HFFc6 (cell line): ENCODE measurements at regions not wholly inside any gene's neighbourhood (a gene's known extent, or its start where the extent isn't known, plus 50 kb on each side); places are given as distances from the start of the nearest gene placed in this dataset.

Source experiments
- DNase-seq: peaks from one replicate; pipeline ENCODE4 v3.0.0-alpha.2; 2018
- H3K27ac Mint-ChIP-seq: 2 replicates; pipeline ENCODE4 v1.8.0; 2020; ENCODE audit warnings: mild to moderate bottlenecking, mixed read lengths
- H3K27me3 Mint-ChIP-seq: 2 replicates; pipeline ENCODE4 v1.8.0; 2021; ENCODE audit warnings: mild to moderate bottlenecking, moderate library complexity, mixed read lengths; ENCODE audit not compliant: insufficient read depth
- H3K36me3 Mint-ChIP-seq: 2 replicates; pipeline ENCODE4 v1.8.0; 2021; ENCODE audit warnings: low read depth, mixed read lengths
- H3K4me1 Mint-ChIP-seq: 2 replicates; pipeline ENCODE4 v1.8.0; 2020; ENCODE audit warnings: low read depth, mixed read lengths
- H3K4me3 Mint-ChIP-seq: 2 replicates; pipeline ENCODE4 v1.8.0; 2020; ENCODE audit warnings: mild to moderate bottlenecking, moderate library complexity, mixed read lengths
- H3K9me3 Mint-ChIP-seq: 2 replicates; pipeline ENCODE4 v1.8.0; 2020; ENCODE audit warnings: mild to moderate bottlenecking, mixed read lengths
- TF ChIP-seq, protein P1 (sequence below): fragments of 200-600 bp; sonication (generic); IDR thresholded peaks from 2 replicates; pipeline ENCODE4 v1.5.0; 2021; ENCODE audit warnings: antibody characterized with exemption, mild to moderate bottlenecking

DNA sequence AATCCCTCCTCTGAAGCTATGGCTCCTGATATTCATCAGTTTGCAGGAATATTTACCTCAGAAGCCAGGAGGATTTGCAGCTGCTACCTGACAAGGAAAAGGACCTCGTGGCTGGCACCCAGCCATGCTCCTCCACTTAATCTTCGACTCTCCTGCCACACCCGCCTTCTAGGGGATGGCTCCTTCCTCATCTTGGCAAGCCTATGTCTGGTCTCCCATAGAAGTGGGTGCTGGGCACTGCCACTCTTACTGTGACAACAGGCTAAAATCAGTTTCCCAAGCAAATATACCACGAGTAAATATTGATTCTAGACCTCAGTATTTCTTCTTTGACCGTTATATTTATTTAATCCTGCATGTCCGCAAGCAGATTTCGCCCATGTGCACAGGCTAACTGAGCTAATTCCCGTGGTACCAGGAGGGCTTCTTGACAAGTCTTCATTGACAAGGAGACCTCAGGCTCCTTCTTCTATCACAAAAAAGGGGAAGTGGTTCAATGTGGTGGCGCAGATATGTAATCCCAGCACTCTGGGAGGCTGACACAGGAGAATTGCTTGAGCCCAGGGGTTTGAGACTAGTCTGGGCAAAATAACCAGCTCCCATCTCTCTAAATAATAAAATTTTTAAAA, 52.6 kb upstream of the DCTD start:
- H3K27ac Mint-ChIP-seq = no peak overlapping the region
- DNase-seq = no peak
- H3K4me3 Mint-ChIP-seq = no peak overlapping the region
- peaks cover 6% of the 10 kb centered on the region for H3K9me3 Mint-ChIP-seq
- H3K36me3 Mint-ChIP-seq = peaks cover 6% of the 10 kb centered on the region; the same call in 1 of the 2 replicates
- peaks cover 17% of the 10 kb centered on the region for H3K4me1 Mint-ChIP-seq
- TF ChIP-seq, protein P1, sequence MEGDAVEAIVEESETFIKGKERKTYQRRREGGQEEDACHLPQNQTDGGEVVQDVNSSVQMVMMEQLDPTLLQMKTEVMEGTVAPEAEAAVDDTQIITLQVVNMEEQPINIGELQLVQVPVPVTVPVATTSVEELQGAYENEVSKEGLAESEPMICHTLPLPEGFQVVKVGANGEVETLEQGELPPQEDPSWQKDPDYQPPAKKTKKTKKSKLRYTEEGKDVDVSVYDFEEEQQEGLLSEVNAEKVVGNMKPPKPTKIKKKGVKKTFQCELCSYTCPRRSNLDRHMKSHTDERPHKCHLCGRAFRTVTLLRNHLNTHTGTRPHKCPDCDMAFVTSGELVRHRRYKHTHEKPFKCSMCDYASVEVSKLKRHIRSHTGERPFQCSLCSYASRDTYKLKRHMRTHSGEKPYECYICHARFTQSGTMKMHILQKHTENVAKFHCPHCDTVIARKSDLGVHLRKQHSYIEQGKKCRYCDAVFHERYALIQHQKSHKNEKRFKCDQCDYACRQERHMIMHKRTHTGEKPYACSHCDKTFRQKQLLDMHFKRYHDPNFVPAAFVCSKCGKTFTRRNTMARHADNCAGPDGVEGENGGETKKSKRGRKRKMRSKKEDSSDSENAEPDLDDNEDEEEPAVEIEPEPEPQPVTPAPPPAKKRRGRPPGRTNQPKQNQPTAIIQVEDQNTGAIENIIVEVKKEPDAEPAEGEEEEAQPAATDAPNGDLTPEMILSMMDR = no peak
- H3K27me3 Mint-ChIP-seq = peaks cover 2% of the 10 kb centered on the region

DNA sequence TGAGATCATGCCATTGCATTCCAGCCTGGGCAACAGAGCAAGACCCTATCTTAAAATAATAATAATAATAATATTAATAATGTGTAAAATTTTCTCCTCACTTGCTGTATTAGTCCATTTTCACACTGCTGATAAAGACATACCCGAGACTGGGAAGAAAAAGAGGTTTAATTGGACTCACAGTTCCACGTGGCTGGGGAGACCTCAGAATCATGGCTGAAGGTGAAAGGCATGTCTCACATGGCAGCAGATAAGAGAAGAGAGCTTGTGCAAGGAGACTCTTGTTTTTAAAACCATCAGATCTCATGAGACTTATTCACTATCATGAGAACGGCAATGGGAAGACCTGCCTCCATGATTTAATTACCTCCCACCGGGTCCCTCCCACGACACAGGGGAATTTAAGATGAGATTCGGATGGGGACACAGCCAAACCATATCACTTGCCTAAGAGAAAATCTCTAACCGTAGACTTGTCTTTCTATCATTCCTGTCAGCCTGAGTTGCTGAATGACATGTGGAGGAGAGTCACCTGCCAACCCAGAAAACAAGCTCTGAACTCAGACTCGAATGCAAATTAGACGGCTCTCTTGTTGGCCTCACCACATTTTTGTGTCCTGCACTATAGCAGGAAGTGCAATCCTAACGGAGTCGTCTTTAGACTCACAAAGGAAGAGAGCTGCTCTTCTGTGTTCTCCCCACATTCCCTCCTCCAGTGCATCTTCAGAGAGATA, 51.9 kb upstream of the DCTD start:
- Mint-ChIP-seq H3K27me3 (peaks cover 2% of the 10 kb centered on the region), H3K9me3 (peaks cover 6% of the 10 kb centered on the region), H3K4me3 (no peak overlapping the region)

DNA sequence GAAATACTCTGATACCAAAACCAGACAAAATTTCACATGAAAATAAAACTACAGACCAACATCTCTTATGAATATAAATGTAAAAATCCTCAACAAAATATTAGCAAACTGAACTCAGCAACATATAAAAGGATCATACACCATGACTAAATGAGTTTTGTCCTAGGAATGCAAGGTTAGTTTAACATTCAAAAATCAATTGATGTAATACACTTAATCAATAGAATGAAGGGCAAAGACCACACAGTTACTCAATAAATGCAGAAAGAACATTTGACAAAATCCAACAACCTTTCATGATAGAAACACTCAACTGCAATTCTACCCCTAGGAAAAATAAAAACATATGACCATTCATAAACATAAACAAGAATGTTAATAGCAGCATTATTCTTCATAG, 50.2 kb upstream of the DCTD start:
- no peak for DNase-seq
- no peak overlapping the region for H3K4me3 Mint-ChIP-seq
- H3K27me3 Mint-ChIP-seq = peaks cover 2% of the 10 kb centered on the region; the same call in 1 of the 2 replicates
- H3K4me1 Mint-ChIP-seq = no peaks in the 10 kb centered on the region; the same call in 1 of the 2 replicates
- TF ChIP-seq, protein P1 = no peak
- peaks cover 6% of the 10 kb centered on the region; the same call in 1 of the 2 replicates for H3K9me3 Mint-ChIP-seq
- H3K27ac Mint-ChIP-seq = no peak overlapping the region
- peaks cover 6% of the 10 kb centered on the region; the same call in 1 of the 2 replicates for H3K36me3 Mint-ChIP-seq

More for the DNA sequence above, 51.9 kb upstream of the DCTD start:
- Mint-ChIP-seq H3K36me3 (peaks cover 6% of the 10 kb centered on the region; the same call in 1 of the 2 replicates), H3K27ac (no peak overlapping the region), H3K4me1 (peaks cover 10% of the 10 kb centered on the region)
- DNase-seq = no peak
- TF ChIP-seq, protein P1 = no peak
